Type B pancreatic cell (in vitro differentiated cells): ENCODE measurements at regions not wholly inside any gene's neighbourhood (a gene's known extent, or its start where the extent isn't known, plus 50 kb on each side); places are given as distances from the start of the nearest gene placed in this dataset.
"Not testable (repeated sequence)": the region's sequence is repeated elsewhere in the genome, so short reads cannot be mapped to it uniquely, and the experiment has no call there.

Experiments
- DNase-seq: peaks from one replicate; pipeline ENCODE4 v3.0.0; 2021; ENCODE audit warnings: mixed read lengths; ENCODE audit not compliant: unreplicated experiment; ENCODE audit errors: extremely low spot score
- H3K27ac Mint-ChIP-seq: 2 replicates; pipeline ENCODE4 v1.8.0; 2021; ENCODE audit warnings: mild to moderate bottlenecking, mixed read lengths
- H3K27me3 Mint-ChIP-seq: 2 replicates; pipeline ENCODE4 v1.8.0; 2021; ENCODE audit warnings: mixed read lengths
- H3K36me3 Mint-ChIP-seq: 2 replicates; pipeline ENCODE4 v1.8.0; 2021; ENCODE audit warnings: mixed read lengths
- H3K4me1 Mint-ChIP-seq: one replicate; pipeline ENCODE4 v1.8.0; 2021; ENCODE audit warnings: mixed read lengths; ENCODE audit not compliant: unreplicated experiment
- H3K4me3 Mint-ChIP-seq: 2 replicates; pipeline ENCODE4 v1.8.0; 2021; ENCODE audit warnings: mild to moderate bottlenecking, mixed read lengths
- H3K9me3 Mint-ChIP-seq: 2 replicates; pipeline ENCODE4 v1.8.0; 2021; ENCODE audit warnings: mixed read lengths
- TF ChIP-seq, protein P1 (sequence below): fragments of 200-600 bp; sonication (generic); conservative IDR thresholded peaks from 2 replicates; pipeline ENCODE4 v1.5.0; 2021; ENCODE audit warnings: antibody characterized with exemption, mild to moderate bottlenecking

DNA sequence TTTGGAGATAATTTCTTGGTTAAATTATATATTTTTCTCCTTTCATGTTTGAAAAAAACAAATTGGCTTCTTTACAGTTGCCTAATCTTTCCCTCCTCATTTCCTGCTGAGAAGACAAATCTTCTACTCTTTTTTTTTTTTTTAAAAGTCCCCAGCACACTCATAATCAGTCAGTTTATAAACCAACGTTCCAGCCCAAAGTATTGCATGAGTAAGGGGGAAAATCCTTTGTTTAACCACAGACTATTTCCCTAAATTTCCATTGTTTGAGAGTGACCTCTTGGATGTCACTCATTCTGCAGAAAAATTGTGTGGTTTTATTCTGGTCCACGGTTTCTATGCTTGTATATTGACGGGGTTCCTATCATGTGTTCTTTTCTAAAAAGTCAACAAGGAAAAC, 55.1 kb upstream of the TLR4 start:
- Mint-ChIP-seq H3K36me3 (no peaks in the 10 kb centered on the region), H3K27ac (no peak overlapping the region), H3K27me3 (peaks cover 12% of the 10 kb centered on the region), H3K9me3 (no peaks in the 10 kb centered on the region), H3K4me1 (peaks cover 21% of the 10 kb centered on the region), H3K4me3 (no peak overlapping the region)
- no peak for DNase-seq
- TF ChIP-seq, protein P1, sequence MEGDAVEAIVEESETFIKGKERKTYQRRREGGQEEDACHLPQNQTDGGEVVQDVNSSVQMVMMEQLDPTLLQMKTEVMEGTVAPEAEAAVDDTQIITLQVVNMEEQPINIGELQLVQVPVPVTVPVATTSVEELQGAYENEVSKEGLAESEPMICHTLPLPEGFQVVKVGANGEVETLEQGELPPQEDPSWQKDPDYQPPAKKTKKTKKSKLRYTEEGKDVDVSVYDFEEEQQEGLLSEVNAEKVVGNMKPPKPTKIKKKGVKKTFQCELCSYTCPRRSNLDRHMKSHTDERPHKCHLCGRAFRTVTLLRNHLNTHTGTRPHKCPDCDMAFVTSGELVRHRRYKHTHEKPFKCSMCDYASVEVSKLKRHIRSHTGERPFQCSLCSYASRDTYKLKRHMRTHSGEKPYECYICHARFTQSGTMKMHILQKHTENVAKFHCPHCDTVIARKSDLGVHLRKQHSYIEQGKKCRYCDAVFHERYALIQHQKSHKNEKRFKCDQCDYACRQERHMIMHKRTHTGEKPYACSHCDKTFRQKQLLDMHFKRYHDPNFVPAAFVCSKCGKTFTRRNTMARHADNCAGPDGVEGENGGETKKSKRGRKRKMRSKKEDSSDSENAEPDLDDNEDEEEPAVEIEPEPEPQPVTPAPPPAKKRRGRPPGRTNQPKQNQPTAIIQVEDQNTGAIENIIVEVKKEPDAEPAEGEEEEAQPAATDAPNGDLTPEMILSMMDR, result no peak

DNA sequence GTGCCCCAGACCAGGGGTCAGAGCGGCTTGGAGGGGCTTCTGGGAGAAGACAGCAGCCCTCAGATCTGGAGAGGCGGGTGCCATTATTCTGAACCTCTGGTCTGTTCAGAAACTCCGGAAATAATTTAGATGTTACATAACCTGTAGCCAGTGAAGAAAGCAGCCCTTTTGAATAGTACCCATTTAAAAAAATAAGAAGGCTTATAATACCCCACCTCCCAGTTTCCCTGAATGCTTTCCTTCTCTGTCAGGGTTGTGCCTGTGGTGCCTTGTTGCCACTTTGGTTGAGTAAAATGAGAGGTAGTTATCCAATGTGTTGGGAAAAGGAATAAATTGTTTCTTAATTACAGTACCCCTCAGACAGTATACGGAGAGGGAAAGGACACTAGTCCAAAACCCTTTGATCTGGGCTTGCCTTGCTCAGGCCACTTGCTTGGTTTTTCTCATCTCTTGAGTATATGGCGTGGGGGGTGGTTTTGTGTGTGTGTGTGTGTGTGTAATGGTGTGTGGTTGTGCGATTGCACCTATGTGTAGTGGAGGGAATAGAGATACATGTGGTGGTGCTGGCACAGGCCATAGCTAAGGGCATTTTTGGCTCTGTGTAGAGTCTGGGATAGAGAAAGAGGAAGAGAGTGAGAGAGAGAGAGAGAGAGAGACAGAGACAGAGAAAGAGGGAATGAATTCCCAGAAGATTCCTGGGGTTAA, 59.1 kb upstream of the TLR4 start:
- Mint-ChIP-seq H3K4me1 (peaks cover 21% of the 10 kb centered on the region), H3K27me3 (peaks cover 18% of the 10 kb centered on the region), H3K9me3 (no peaks in the 10 kb centered on the region), H3K27ac (peak overlapping the region; percentile 6), H3K4me3 (peak overlapping the region; percentile 60), H3K36me3 (no peaks in the 10 kb centered on the region)
- DNase-seq, result no peak
- TF ChIP-seq, protein P1, result no peak

DNA sequence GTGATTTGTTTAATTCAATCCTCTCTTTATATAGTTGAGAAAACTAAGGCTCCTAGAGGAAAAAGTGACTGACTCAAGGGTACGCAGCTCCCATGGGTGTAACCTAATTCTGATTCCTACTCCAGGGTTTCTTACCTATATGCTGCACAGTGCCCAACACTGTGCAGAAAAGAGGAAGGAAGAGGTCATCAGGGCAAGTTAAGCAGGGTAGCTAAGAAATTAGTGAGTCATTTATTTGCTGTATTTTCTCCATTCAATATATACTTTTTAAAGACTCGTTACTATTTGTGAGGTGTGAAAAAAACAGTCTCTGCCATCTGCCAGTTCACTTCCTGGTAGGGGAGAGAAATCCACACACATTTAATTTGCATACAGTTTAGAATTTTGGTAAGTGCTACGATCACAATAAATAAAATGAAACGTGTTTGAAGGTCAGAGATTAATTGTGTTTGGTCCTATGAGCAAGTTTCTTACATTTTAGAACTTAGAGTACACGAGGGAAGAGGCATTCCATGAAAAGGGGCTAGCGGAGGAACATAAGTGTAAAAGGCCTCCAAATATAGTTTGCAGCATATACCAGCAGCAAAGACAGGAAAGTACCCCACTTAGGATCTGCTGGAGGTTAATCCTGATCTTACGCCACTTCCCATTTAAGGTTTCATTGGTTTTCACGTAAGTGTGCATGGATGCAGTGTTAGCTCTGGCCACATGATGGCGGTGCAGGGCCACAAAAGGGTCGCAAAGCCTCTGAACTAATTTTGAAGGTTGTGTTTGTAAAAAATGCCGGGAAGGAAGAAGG, 59.9 kb upstream of the TLR4 start:
- H3K27me3 Mint-ChIP-seq, result peaks cover 17% of the 10 kb centered on the region
- H3K4me3 Mint-ChIP-seq, result peak overlapping the region; percentile 60
- DNase-seq, result peak; percentile 74
- peaks cover 21% of the 10 kb centered on the region for H3K4me1 Mint-ChIP-seq
- TF ChIP-seq, protein P1, result peak; percentile 98
- H3K36me3 Mint-ChIP-seq, result no peaks in the 10 kb centered on the region
- no peaks in the 10 kb centered on the region for H3K9me3 Mint-ChIP-seq
- H3K27ac Mint-ChIP-seq, result peak overlapping the region; percentile 6

DNA sequence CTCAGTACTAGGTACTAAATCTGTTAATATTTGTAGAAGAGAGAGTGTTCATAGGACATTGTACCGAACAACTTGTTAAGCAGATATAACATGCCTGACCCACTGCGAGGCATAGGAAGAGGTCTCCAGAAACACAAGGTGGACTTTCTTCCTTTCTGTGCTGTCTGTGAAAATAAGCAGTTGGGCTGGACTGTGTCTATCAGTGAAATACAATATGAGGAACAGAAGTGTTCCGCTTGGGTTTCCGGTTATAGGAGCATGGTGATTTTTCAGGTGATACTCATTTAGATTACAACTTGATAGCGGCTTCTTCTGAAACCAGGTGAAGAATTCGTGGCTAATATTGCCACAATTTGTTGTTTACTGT, 60.9 kb upstream of the TLR4 start:
- TF ChIP-seq, protein P1, result no peak
- H3K27ac Mint-ChIP-seq, result no peak overlapping the region

DNA sequence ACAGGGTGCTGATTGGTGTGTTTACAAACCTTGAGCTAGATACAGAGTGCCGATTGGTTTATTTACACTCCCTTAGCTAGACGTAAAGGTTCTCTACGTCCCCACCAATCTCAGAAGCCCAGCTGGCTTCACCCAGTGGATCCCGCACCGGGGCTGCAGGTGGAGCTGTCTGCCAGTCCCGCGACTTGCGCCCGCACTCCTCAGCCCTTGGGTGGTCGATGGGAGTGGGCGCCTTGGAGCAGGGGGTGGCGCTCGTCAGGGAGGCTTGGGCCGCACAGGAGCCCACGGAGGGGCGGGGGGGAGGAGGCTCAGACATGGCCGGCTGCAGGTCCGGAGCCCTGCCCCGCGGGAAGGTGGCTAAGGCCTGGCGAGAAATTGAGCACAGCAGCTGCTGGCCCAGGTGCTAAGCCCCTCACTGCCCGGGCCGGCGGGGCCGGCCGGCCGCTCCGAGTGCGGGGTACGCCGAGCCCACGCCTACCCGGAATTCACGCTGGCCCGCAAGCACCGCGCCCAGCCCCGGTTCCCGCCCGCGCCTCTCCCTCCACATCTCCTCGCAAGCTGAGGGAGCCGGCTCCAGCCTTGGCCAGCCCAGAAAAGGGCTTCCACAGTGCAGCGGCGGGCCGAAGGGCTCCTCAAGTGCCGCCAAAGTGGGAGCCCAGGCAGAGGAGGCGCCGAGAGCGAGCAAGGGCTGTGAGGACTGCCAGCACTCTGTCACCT, 61.5 kb upstream of the TLR4 start:
- Mint-ChIP-seq H3K27me3 (peaks cover 21% of the 10 kb centered on the region), H3K4me1 (peaks cover 21% of the 10 kb centered on the region)
- not testable (repeated sequence) for DNase-seq, H3K9me3 Mint-ChIP-seq, H3K4me3 Mint-ChIP-seq, H3K36me3 Mint-ChIP-seq, H3K27ac Mint-ChIP-seq

More for the DNA sequence above, 60.9 kb upstream of the TLR4 start:
- Mint-ChIP-seq H3K9me3 (no peaks in the 10 kb centered on the region), H3K4me3 (no peak overlapping the region), H3K4me1 (peaks cover 21% of the 10 kb centered on the region), H3K27me3 (peaks cover 17% of the 10 kb centered on the region), H3K36me3 (no peaks in the 10 kb centered on the region)
- no peak for DNase-seq

DNA sequence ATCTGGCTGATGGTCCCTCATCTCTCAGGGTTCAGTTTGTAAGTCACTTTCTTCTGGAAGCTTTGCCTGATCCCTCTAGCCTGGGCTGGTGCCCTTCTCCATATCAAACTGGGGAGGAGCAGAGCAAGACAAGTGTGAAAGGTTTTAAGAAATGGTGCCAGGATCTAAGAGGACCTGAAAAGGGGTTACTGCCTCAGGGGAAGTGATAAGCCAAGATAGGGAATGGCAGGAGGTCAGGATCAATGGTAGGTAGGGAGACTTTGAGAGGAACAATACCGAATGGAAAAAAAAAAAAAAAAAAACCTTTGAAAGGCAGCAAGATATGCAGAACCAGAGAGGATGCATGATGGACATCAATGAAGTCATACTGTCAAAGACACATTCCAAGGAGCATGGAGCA, 67.5 kb upstream of the TLR4 start:
- DNase-seq, result no peak
- no peaks in the 10 kb centered on the region for H3K36me3 Mint-ChIP-seq
- H3K9me3 Mint-ChIP-seq, result no peaks in the 10 kb centered on the region
- H3K4me1 Mint-ChIP-seq, result no peaks in the 10 kb centered on the region
- TF ChIP-seq, protein P1, result no peak
- peaks cover 22% of the 10 kb centered on the region for H3K27me3 Mint-ChIP-seq
- H3K4me3 Mint-ChIP-seq, result no peak overlapping the region
- no peak overlapping the region for H3K27ac Mint-ChIP-seq
